H9 (cell line): ENCODE measurements at regions not wholly inside any gene's neighbourhood (a gene's known extent, or its start where the extent isn't known, plus 50 kb on each side); places are given as distances from the start of the nearest gene placed in this dataset.

Source experiments
- DNase-seq: peaks from one replicate; pipeline ENCODE4 v3.0.0-alpha.2; 2017
- H2AFZ ChIP-seq: one replicate; pipeline ENCODE4 v1.6.1; 2013; ENCODE audit warnings: mild to moderate bottlenecking, low read length, control low read depth, moderate library complexity
- H2AK5ac ChIP-seq: 2 replicates; pipeline ENCODE4 v1.6.1; 2013; ENCODE audit warnings: low read length, control low read depth, mixed read lengths; ENCODE audit not compliant: insufficient read length
- H2BK120ac ChIP-seq: one replicate; pipeline ENCODE4 v1.6.1; 2013; ENCODE audit warnings: low read depth, mild to moderate bottlenecking, low read length, control low read depth, inconsistent platforms; ENCODE audit not compliant: poor library complexity, severe bottlenecking
- H2BK12ac ChIP-seq: 2 replicates; pipeline ENCODE4 v1.6.1; 2013; ENCODE audit warnings: low read length, control low read depth, mixed read lengths, low read depth; ENCODE audit not compliant: insufficient read length
- H2BK15ac ChIP-seq: 2 replicates; pipeline ENCODE4 v1.6.1; 2013; ENCODE audit warnings: low read depth, low read length, control low read depth
- H2BK20ac ChIP-seq: one replicate; pipeline ENCODE4 v1.6.1; 2013; ENCODE audit warnings: low read depth, mild to moderate bottlenecking, low read length, control low read depth, inconsistent platforms; ENCODE audit not compliant: poor library complexity, severe bottlenecking
- H2BK5ac ChIP-seq: 2 replicates; pipeline ENCODE4 v1.6.1; 2013; ENCODE audit warnings: low read length, control low read depth, mixed read lengths; ENCODE audit not compliant: insufficient read length
- H3K14ac ChIP-seq: 2 replicates; pipeline ENCODE4 v1.6.1; 2013; ENCODE audit warnings: low read length, control low read depth; ENCODE audit not compliant: insufficient read depth
- H3K18ac ChIP-seq: 2 replicates; pipeline ENCODE4 v1.6.1; 2013; ENCODE audit warnings: low read depth, mild to moderate bottlenecking, mixed read lengths, low read length, control low read depth; ENCODE audit not compliant: insufficient read length
- H3K23ac ChIP-seq: 2 replicates; pipeline ENCODE4 v1.6.1; 2013; ENCODE audit warnings: low read length, control low read depth, mixed read lengths, low read depth; ENCODE audit not compliant: insufficient read length
- H3K23me2 ChIP-seq: 2 replicates; pipeline ENCODE4 v1.6.1; 2013; ENCODE audit warnings: low read depth, mild to moderate bottlenecking, mixed read lengths, low read length, control low read depth; ENCODE audit not compliant: insufficient read length, poor library complexity, severe bottlenecking
- H3K27ac ChIP-seq: 2 replicates; pipeline ENCODE4 v1.5.1; 2013; ENCODE audit warnings: low read length, control low read depth, mixed read lengths, low read depth; ENCODE audit not compliant: insufficient read length
- H3K27me3 ChIP-seq: 2 replicates; pipeline ENCODE4 v1.6.1; 2013; ENCODE audit warnings: low read length, control low read depth, inconsistent platforms; ENCODE audit not compliant: insufficient read depth
- H3K4ac ChIP-seq: 2 replicates; pipeline ENCODE4 v1.6.1; 2013; ENCODE audit warnings: low read depth, mild to moderate bottlenecking, control low read depth, inconsistent platforms, low read length, moderate library complexity
- H3K4me1 ChIP-seq: 2 replicates; pipeline ENCODE4 v1.6.1; 2013; ENCODE audit warnings: low read length, control low read depth, inconsistent platforms; ENCODE audit not compliant: insufficient read depth
- H3K4me2 ChIP-seq: 2 replicates; pipeline ENCODE4 v1.6.1; 2013; ENCODE audit warnings: low read length, control low read depth, mixed read lengths; ENCODE audit not compliant: insufficient read length, insufficient read depth
- H3K56ac ChIP-seq: 2 replicates; pipeline ENCODE4 v1.6.1; 2013; ENCODE audit warnings: low read depth, mild to moderate bottlenecking, mixed read lengths, low read length, control low read depth; ENCODE audit not compliant: insufficient read length
- H3K79me1 ChIP-seq: 2 replicates; pipeline ENCODE4 v1.6.1; 2013; ENCODE audit warnings: low read depth, mild to moderate bottlenecking, moderate library complexity, low read length, control low read depth, inconsistent platforms; ENCODE audit not compliant: insufficient read depth, poor library complexity, severe bottlenecking
- H3K79me2 ChIP-seq: 2 replicates; pipeline ENCODE4 v1.6.1; 2013; ENCODE audit warnings: low read length, control low read depth, inconsistent platforms; ENCODE audit not compliant: insufficient read depth
- H3K9ac ChIP-seq: 2 replicates; pipeline ENCODE4 v1.6.1; 2013; ENCODE audit warnings: low read length, control low read depth, mixed read lengths; ENCODE audit not compliant: insufficient read length; ENCODE audit errors: extremely low read depth
- H3K9me3 ChIP-seq: one replicate; pipeline ENCODE4 v1.6.1; 2013; ENCODE audit warnings: low read depth, low read length, inconsistent platforms; ENCODE audit not compliant: control insufficient read depth
- H3T11ph ChIP-seq: one replicate; pipeline ENCODE4 v1.6.1; 2013; ENCODE audit warnings: mild to moderate bottlenecking, low read length, control low read depth, inconsistent platforms
- H4K20me1 ChIP-seq: one replicate; pipeline ENCODE4 v1.6.1; 2013; ENCODE audit not compliant: control insufficient read depth, insufficient read length, insufficient read depth
- H4K5ac ChIP-seq: 2 replicates; pipeline ENCODE4 v1.6.1; 2013; ENCODE audit warnings: low read depth, mild to moderate bottlenecking, mixed read lengths, low read length, control low read depth; ENCODE audit not compliant: insufficient read length
- H4K8ac ChIP-seq: replicated peaks from 2 replicates; pipeline ENCODE4 v1.6.1; 2013; ENCODE audit warnings: low read length, control low read depth, mixed read lengths, low read depth; ENCODE audit not compliant: insufficient read length
- H4K91ac ChIP-seq: 2 replicates; pipeline ENCODE4 v1.6.1; 2013; ENCODE audit warnings: low read depth, mild to moderate bottlenecking, moderate library complexity, mixed read lengths, low read length, control low read depth; ENCODE audit not compliant: insufficient read length
- H3K27ac Mint-ChIP-seq, 3 experiments: 2 replicates in 2 of 3; 3 replicates in 1 of 3; pipeline ENCODE4 v1.8.0; 2020 to 2021; ENCODE audit warnings: mixed read lengths in 3 of 3, mild to moderate bottlenecking in 1 of 3, moderate library complexity in 1 of 3
- H3K27me3 Mint-ChIP-seq: 2 replicates; pipeline ENCODE4 v1.8.0; 2021; ENCODE audit warnings: low read depth, mild to moderate bottlenecking, moderate library complexity, mixed read lengths
- H3K36me3 Mint-ChIP-seq, 3 experiments: 2 replicates in 2 of 3; 3 replicates in 1 of 3; pipeline ENCODE4 v1.8.0; 2020 to 2021; ENCODE audit warnings: low read depth in 3 of 3, mixed read lengths in 3 of 3; ENCODE audit not compliant: insufficient read depth in 1 of 3
- H3K4me1 Mint-ChIP-seq, 2 experiments: 2 replicates each; pipeline ENCODE4 v1.8.0; 2020; ENCODE audit warnings: mixed read lengths in 2 of 2
- H3K4me3 Mint-ChIP-seq, 2 experiments: 2 replicates in 1 of 2; 3 replicates in 1 of 2; pipeline ENCODE4 v1.8.0; 2020 to 2021; ENCODE audit warnings: mild to moderate bottlenecking in 2 of 2, mixed read lengths in 2 of 2, moderate library complexity in 1 of 2
- H3K9me3 Mint-ChIP-seq, 2 experiments: 2 replicates in 1 of 2; 3 replicates in 1 of 2; pipeline ENCODE4 v1.8.0; 2020; ENCODE audit warnings: mild to moderate bottlenecking in 2 of 2, mixed read lengths in 2 of 2, moderate library complexity in 1 of 2
- CTCF ChIP-seq: fragments of 200-600 bp; sonication (generic); conservative IDR thresholded peaks from 3 replicates; pipeline ENCODE4 v1.8.0; 2021; ENCODE audit warnings: antibody characterized with exemption, mild to moderate bottlenecking
- WGBS: extraction: QIAGEN DNeasy Blood & Tissue Kit; methylation state at CpG from one replicate; pipeline ENCODE4 v1.1.7; 2013; ENCODE audit warnings: missing lambda C conversion rate, low lambda C conversion rate, mixed read lengths; ENCODE audit not compliant: insufficient read length; ENCODE audit errors: extremely low coverage; 5-methylcytosine and 5-hydroxymethylcytosine counted together

- no peaks in the 10 kb centered on the region for H3K23me2 ChIP-seq
- DNase-seq: no peak
- no peak overlapping the region for H3K4me3 Mint-ChIP-seq
- H2BK12ac ChIP-seq: no peak overlapping the region
- H3K4me1 Mint-ChIP-seq: peaks cover 20 to 22% of the 10 kb centered on the region in 2 experiments
- no peaks in the 10 kb centered on the region for H3K9me3 ChIP-seq
- H3K79me2 ChIP-seq: no peaks in the 10 kb centered on the region
- no peak overlapping the region for H4K91ac ChIP-seq
- H3K4me1 ChIP-seq: peaks cover 6% of the 10 kb centered on the region; the same call in 1 of the 2 replicates
- no peaks in the 10 kb centered on the region for H4K20me1 ChIP-seq
- H3K56ac ChIP-seq: no peak overlapping the region
- H4K5ac ChIP-seq: no peak overlapping the region
- no peak overlapping the region for H2BK5ac ChIP-seq
- no peak overlapping the region for H2BK15ac ChIP-seq
- H3K4me2 ChIP-seq: no peak overlapping the region
- no peak overlapping the region for H4K8ac ChIP-seq
- H3K79me1 ChIP-seq: no peaks in the 10 kb centered on the region
- H3K9me3 Mint-ChIP-seq: peaks cover 6 to 9% of the 10 kb centered on the region in 2 experiments
- H3K4ac ChIP-seq: no peak overlapping the region
- H3K18ac ChIP-seq: no peak overlapping the region
- no peak overlapping the region for H3K9ac ChIP-seq
- H2BK20ac ChIP-seq: no peak overlapping the region
- TF ChIP-seq CTCF: no peak
- H2AFZ ChIP-seq: no peak overlapping the region
- no peak overlapping the region for H3K27ac ChIP-seq
- no peak overlapping the region for H3T11ph ChIP-seq
- H3K27ac Mint-ChIP-seq: no peak overlapping the region
- H3K27me3 Mint-ChIP-seq: peaks cover 16% of the 10 kb centered on the region
- H2BK120ac ChIP-seq: no peak overlapping the region
- no CpG with 5 or more reads among the region's 3 CpGs for WGBS
- H3K14ac ChIP-seq: no peak overlapping the region
- peaks cover 0 to 4% (median 3%) of the 10 kb centered on the region in 3 experiments; a peak in 4 of 7 replicates for H3K36me3 Mint-ChIP-seq
- no peaks in the 10 kb centered on the region for H3K27me3 ChIP-seq
- H3K23ac ChIP-seq: no peak overlapping the region
- H2AK5ac ChIP-seq: no peak overlapping the region
Observed at GRCh38 chr21:38645282-38645681, 147.0 kb upstream of the ERG start.
